Islet of Langerhans (tissue), 1 donor: ENCODE measurements at regions not wholly inside any gene's neighbourhood (a gene's known extent, or its start where the extent isn't known, plus 50 kb on each side); places are given as distances from the start of the nearest gene placed in this dataset.

Experiments used
- FAIRE-seq: peaks from one replicate; lab custom pipeline; 2011; peaks lifted over from hg19 to GRCh38; lab: Jason Lieb, UNC

DNA sequence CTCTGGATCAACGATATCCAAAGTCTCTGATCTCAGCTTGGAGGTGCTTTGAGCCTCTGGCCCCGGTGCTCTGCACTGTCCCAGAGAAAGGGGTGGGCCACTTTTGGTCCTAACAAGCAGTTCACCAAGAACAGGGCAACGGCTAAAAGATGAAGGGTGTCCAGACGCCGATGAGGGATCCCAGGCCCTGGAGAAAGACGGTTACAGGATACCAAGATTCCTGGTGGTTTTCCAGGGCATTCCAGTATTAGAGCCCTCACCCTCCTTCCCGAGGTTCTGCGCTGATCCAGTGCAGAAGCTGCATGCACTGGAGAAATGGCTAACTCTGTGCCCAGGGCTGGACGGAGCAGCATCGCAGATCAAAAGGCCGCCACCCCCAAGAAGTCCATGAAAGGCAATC is 149.9 kb upstream of the IRF2BP2 start:
- no peak for FAIRE-seq

DNA sequence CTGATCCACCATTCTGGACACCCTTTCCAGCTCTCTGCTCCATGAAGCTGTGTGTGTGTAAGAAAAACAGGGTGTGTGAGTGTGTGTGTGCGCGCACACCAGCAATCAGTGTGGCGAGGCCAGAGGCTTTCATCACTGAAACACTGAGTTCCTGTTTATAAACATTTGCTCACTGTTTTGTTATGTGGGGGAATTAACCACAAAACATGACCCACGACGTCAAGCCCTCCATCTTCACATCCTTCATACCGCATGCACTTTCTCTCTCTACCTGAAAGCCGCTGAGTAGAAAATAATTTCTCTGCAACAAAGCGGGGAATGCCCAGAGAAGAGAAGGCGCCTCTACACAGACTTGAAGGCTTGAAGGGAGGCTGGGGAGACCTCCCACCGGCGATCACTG is 148.9 kb upstream of the IRF2BP2 start:
- no peak for FAIRE-seq

DNA sequence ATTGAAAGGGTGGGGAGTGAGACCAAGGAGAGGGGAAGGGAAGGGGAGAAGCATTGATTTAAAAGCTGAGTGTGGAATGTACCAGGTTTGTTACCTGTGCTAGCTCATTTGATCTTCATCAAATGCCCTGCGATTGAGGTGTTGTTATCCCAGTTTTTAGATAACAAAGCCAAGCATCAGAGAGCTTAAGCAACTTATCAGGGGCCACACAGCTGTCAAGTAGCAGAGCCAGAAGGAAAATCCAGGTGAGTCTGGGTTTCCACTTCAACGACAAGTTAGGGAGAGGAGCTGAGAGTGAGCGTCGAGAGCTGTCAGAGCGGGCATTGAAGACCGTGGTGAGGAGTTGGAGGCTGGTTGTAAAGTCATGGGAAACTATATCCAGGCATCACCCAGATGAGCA is 146.9 kb upstream of the IRF2BP2 start:
- no peak for FAIRE-seq

DNA sequence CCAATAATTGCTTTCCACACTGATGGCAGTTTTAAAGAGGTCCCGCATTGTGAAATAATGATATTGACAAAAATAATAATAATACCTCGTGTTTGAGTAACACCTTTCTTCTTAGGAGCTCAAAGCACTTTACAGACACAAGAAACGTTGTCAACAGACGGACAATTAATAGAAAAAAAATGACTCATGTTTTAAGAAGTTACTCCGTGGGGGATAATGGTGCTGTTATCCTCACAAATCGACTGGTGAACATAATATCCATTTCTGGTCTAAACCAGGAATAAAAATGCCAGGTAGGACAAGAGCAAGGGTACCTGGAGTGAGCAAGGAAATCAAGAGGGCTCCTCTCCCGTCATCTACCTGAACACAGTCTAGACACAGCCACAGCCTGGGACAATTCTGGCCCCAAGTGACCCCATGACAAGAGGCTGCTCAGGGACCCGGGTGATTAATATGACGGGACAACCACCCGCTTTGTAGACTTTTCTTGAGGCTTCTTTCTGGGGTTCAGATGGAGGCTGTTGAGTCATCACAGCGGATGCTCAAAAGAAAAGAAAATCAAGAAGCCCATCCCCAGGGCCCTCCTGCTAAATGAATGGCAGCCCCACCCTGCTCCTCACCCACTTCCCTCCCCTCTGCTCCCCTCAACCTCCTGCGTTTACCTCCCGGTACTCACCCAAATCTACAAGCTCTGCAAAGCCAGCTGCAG is 146.2 kb upstream of the IRF2BP2 start:
- FAIRE-seq = no peak

DNA sequence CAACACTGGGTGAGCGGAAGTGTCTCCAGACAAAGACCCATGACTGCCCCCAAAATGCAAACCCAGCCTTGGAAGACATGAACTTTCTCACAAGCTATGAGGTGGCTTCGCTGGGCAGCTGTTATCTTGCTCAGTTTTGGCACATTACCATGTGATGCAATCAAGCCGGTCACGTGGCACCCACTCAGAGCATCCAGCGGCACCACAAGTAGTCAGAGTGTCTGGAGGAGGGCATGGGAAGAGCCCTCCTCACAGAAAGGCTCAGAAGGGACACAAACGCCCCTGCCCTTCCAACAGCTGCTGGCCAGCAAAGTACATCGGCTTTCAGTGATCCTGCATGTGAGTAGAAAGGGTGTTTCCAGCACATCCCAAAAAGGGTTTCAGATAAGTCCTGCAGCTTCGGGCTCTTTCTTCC is 145.5 kb upstream of the IRF2BP2 start:
- FAIRE-seq = no peak

DNA sequence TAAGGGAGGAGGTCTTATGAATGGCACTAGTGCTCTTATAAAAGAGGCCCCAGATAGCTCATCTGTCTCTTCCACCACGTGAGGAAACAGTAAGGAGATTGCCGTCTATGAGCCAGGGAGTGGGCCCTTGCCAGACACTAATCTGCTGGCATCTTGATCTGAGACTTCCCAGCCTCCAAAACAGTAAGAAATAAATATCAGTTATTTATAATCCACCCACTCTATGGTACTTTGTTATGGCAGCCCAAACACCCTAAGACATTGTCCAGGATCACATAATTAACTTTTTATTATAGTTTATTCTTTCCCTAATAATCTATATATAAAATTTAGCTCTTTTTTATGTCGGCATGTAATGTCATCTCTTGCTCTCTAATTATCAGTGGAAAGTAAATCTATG is 144.0 kb upstream of the IRF2BP2 start:
- FAIRE-seq = no peak

DNA sequence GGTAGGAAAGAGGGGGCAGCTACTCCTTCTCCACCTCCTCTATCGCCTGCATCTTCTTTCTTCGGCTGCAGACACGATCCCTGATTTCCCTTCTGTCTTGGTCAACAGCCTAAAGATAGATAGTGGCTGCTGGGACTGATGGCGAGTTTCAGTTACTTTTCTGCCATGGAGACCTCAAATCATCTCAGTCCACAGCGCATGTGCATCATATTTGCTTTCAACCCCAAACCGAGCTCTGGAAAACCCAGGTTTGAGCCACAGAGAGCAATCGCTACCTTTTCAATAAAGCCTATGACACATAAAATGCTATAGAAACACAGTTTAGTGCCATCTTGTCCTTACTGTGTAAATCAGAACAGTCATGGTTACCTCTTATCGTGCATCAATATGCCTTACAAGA is 142.9 kb upstream of the IRF2BP2 start:
- FAIRE-seq = no peak

DNA sequence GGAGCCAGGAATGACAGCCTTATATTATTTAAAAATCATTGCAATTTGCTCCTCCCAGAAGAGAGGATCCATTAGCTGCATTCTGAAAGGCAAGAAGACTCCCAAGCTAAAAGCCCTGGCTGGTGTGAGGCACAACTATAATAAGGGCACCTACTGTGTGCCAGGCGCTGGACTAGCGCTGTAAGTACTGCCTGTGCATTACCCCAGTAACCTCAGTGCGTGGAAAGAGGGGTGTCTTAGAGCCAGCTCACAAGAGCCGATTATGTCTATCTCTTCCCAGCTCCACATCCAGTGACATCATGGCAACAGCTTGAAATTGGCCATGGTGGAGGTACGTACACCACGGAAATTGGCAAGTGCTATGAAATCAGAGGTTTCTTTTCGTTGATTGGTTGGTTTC is 141.7 kb upstream of the IRF2BP2 start:
- no peak for FAIRE-seq

DNA sequence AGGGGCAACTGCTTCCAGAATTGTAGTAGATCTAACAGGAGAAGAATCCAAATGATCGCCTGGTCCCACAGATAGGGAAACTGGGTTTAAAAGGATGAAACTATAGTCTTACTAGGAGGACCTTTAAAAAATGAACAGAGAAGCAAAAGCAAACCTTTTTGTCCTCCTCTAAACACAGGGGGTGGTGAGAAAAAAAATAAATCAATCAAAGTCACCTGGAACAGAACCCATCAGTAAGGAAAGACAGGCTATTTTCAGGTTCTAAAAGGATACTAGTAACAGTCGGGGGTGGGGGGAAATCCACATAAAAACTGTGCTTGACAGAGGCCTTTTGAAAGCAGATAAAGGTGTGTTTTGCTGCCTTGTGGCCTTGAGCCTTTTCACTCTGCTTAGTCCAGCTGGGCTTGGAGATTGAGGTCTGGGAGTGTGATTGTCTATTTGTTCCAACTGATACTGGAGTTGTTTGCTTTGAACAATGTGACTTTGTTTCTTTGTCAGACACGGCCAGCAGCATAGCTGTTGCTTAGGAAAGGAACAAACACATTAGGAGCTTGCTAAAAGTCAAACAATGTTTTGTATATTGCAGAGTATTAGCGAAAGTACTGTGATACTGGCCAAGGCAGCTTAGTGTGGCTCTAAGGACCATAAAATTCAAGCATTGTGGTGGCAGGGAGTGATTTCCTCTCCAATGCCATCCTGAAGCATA is 141.1 kb upstream of the IRF2BP2 start:
- no peak for FAIRE-seq

DNA sequence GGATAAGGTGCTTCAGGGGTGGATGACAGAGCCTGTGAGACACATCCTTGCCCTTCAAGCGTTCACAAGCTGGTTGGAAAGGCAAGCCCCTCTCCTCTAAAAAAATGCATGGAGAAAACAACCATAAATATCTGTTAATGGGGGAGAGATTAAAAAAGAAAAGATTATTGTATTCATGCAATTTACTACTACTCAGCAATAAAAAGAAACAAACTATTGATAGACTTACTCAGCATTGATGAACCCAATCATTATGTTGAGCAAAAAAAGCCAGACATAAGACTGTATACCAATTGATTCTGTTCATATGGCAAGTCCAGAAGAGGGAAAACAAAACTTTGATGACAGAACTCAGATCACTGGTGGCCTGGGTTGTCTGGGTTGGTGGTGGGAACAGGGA is 138.7 kb upstream of the IRF2BP2 start:
- FAIRE-seq = no peak

DNA sequence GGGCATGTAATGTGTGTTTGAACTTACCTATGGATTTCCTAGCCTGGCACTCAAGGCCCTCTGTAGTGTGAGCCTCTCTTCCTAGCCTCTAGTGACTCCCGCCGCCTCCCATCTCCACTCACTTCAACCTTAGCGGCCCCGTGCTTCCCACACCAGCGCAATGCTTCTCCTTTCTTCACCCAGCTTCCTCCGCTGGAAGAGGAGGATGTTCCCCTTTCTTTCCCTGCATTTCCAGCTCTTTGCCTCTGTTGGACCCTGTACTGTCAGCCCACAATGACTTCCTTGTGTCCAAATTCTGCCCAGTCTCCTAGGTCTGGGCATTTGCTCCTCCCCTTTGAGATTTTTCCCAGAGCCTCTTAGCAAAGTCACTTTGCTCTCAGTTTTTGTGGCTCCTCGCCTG is 138.1 kb upstream of the IRF2BP2 start:
- no peak for FAIRE-seq

DNA sequence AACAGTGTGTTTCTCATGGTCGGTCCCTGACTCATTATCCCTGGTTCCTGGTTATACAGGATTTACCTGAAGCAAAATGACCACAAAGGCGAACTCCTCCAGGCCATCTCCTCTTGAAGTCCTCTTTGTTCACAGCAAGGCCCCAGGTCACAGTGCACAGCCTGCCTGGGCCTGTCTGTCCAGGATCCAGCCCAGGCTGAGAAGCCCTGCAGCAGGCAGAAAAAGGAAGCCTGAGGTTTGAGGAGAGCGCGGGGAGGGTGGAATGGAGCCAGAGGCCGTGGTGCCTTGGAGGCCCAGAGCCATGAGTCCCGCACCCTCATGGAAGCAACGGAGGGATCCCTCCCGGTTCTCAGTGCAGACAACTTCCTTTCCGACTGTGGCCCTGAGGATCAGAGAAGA is 136.8 kb upstream of the IRF2BP2 start:
- FAIRE-seq = no peak

DNA sequence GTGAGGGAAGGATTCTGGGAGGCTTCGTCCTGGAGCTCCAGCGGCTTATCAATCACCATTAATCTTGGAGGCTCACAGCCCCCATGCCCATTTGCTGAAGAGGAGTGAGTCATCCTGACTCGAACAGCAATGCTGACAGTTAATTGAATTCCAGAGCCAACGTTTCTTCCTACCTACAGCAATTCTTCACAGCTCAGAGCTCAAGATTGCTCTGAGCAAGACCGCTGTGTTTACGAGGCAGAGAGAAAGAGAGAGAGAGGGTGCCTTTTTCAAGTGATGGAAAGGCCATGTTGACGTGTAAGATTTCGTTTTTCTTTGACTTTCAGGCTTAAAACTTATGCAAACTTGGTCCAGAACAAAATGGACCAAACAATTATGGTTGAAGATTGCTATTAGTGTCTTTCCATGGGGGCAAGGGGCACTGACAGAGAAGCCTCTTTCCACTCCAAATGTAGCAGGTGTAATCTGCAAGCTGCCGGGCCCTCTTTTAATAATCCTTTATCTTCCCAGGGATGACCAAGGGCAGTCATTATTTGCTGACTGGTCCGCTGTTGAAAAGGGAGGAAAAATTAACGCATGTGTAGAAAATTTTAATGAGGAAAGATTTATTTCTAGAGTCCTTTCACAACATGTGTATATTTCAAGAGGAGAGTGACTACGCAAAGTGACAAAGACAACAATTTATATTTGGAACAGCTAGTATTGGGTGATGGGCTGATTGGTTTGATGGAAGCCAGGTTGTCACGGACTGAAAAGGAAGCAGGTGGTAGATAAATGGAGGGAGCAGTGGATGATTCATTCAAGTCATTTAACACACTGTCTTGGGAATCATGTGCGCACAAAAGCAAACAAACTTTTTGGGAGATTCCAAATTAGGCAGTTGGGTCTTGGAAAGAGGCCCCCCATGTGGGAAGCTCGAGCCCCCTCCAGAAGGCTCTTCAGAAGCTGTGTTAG is 136.1 kb upstream of the IRF2BP2 start:
- no peak for FAIRE-seq

DNA sequence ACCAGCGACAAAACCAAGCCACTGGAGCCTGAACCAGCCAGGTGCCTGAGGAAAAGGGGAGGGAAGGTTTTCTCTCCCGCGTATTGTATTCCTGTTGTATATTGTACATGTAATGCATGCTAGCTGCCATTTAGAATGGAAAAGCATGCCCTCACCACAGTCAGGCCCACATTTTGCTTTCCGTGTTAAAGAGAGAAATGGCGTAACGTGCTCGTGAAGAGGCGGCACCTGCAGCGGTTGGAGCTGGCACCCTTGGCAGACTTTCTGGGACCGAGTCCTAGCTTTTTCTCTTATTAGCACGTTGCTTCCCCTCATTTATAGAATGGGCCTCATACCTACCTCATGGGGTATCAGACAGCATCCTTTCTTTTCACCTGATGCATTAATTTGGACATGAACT is 135.3 kb upstream of the IRF2BP2 start:
- no peak for FAIRE-seq

DNA sequence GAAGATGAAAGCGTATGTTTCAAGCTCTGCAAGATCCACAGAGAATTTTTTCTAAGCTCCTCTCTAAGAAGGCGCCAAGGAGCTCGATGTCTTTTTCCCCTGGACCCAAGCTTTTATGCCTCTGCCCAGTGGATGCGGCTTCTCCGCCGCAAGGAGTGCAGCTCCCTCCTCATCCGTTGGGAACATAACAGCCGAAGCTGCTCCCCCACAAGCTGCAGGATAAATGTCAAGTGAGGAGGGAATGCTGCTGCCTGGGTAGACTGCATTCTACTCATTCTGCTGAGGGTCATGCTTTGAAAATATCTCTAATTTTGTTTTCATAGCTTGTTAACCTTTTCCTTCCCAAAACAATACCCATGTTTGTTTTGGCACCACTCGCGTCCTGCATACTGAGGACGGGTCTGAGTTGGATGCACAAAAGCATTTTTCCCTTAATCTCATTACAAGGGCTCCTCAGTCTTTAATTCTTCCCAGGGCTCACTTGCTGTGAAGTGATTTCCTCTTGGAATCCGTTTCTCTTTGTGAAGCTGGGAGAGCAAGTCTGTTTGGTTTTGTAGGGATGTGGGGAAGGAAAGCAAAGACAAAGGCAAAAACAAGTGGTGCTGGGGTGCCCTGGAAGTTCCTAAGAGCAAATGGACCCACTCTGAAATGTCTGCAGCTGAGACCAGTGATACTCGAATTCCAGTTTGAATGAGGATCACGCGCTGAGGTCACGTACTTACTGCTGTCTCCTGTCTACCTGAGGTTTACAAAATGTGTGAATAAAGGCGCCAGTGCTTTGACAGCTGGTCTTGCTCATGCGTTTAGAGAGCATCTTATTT is 134.0 kb upstream of the IRF2BP2 start:
- no peak for FAIRE-seq

DNA sequence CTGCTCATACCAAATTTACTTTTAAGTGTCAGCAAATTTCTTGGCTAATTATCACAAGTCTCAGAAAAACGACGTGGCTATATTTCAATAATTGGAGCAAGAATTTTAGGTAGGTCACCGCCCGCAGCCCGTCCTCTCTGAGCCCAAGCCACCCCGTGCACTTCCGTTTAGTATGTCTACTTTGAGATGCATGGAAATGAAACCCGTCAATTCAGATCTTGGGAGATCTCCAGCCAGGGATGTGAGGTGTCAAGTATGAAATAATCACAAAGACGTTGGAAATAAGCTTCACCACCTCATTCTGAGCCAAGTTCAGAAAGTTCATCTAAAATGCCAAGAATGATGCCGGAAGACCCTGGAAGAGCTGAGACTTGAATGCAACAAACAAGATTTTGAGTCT is 132.6 kb upstream of the IRF2BP2 start:
- no peak for FAIRE-seq

DNA sequence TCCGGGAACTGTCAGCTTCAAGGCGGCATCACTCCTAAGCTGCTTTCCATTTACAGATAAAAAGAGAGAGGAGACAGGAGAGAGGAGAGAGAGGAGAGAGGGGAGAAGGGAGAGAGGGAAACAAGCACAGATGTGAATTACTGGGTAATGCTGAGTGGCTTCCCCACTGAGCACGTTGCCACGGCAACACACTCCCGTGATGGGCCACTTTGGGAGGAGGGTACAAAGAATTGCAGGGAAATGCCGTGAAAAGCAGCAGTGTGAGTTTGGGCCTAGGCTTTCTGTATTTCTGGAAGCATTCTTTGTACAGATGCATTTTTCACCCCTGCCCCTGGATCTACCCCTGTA is 128.0 kb upstream of the IRF2BP2 start:
- FAIRE-seq = no peak

DNA sequence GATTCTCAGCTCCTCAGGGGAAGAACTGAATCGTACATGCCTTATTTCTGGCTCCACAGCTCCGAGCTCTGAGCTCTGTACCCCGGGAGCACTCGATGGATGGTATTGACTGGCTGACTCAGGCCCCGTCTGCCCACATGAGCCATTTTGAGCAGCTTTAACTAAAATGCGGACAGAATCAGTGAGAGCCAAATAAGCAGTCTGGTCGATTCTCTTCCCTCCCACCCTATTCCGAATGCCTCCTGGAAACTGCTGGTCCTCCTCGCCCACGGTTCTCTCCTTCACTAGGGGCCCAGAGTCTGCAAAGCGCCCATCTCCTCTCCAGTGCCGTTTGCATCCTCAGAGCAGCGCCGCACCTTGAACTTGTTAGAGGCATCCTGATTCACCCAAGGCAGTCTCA is 125.9 kb upstream of the IRF2BP2 start:
- no peak for FAIRE-seq

DNA sequence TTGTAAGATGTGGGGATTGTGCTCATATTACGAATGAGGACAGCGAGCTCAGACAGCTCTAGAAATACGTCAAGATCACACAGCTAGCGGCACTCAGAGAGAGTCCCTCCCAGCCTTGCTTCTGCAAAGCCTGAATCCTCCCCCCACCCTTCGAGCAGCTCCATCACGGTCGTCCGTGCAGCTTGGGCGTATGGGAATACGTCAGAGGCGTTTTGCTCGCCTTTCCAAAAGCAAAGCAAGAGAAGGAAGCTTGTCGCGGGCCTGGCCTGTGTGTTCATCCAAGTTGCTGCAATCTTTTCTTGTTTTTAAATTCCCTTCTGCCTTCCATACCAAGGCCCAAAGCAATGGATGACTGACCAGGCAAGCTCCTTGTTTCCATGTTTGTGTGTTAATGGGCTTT is 125.5 kb upstream of the IRF2BP2 start:
- no peak for FAIRE-seq

DNA sequence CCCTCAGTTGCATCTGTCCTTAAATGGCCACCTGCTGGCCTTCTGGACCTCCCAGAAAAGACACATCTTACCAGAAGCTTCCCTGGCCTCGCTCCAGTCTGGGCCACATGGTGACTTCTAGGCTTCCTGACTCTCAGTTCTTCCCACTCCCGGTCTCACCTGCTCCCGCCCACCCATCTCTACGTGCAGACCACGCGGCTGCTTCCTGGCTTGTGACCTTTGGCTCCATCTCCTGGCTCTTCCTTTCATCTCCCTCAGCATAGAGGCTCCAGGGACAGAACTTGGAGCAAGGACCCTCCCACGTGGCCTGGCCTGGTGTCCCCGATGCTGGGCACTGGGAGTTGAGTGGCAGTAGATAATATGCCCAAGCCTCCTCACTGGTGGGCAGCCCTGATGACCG is 124.9 kb upstream of the IRF2BP2 start:
- FAIRE-seq = no peak

DNA sequence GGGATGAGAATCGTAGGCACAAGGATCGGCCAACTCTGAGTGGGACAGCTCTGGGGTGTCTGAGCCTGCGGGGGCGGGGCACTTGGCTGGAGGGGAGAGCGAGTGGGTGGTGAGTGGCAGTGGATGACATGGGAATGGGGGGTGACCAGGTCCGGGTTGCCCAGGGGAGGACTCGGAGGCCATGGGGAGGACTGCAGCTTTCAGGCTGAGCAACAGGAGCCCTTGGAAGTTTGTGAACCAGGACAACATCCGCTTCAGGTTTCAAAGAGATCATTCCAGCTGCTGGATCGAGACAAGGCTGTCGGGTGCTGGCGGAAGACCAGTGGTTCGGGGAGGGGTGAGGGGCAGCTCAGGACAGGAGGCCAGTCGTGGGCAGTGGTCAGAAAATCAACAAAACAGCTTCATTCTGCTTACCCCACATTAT is 124.4 kb upstream of the IRF2BP2 start:
- FAIRE-seq = no peak

DNA sequence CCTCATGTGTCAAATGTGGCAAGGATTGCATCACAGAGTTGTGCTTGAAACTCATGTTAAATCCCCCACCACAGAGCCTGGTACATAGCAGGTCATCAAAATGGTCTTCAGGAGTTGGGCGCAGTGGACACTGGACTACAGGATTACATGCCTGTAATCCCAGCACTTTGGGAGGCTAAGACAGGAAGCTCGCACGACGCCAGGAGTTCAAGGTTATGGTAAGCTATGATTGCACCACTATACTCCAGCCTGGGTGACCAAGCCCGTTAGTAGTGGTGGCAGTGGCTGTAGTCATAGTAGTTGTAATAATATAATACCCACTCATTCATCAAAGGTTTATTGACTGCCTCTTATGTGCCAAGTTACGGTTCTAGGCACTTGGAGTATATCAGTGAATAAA is 123.4 kb upstream of the IRF2BP2 start:
- no peak for FAIRE-seq
